ENCODE measurements at regions not wholly inside any gene's neighbourhood (a gene's known extent, or its start where the extent isn't known, plus 50 kb on each side); places are given as distances from the start of the nearest gene placed in this dataset.

GRCh38 chr2:84300696-84301029, 158.4 kb downstream of the SUCLG1 start:
- TF ChIP-seq CTCF (IDR thresholded peaks at IDR 0.05; ENCODE audit: poor library complexity) (no peak), EZH2 (IDR thresholded peaks at IDR 0.05; ENCODE audit: borderline replicate concordance) (no peak)
